K562 (cell line): ENCODE measurements at regions not wholly inside any gene's neighbourhood (a gene's known extent, or its start where the extent isn't known, plus 50 kb on each side); places are given as distances from the start of the nearest gene placed in this dataset.

Experiments used
- CCAR2 ChIP-seq: fragments of 200-400 bp; formaldehyde crosslinking; IDR thresholded peaks from 2 replicates; pipeline ENCODE4 v1.6.1; 2017; ENCODE audit warnings: mild to moderate bottlenecking, low read depth, low read length
- CREB1 ChIP-seq, 2 experiments: sonication (generic) in 1 of 2; formaldehyde crosslinking in 1 of 2; IDR thresholded peaks; 2 replicates each; pipeline versions ENCODE4 v1.6.1 to v1.8.0; 2012 to 2022; ENCODE audit warnings: inconsistent platforms in 1 of 2, mild to moderate bottlenecking in 1 of 2, missing genetic modification reagents in 1 of 2, moderate library complexity in 1 of 2
- CTCF ChIP-seq, 3 experiments: IDR thresholded peaks in 2 of 3; conservative IDR thresholded peaks in 1 of 3; 2 replicates each; pipeline ENCODE4 v1.5.1; 2011 to 2012; ENCODE audit warnings: low read length in 3 of 3, mild to moderate bottlenecking in 3 of 3, control low read depth in 2 of 3, improper control_type of control experiment in 1 of 3, inconsistent platforms in 1 of 3, low read depth in 1 of 3, mixed read lengths in 1 of 3, moderate library complexity in 1 of 3; ENCODE audit not compliant: insufficient read depth in 2 of 3
- EZH2 ChIP-seq: IDR thresholded peaks from 2 replicates; pipeline ENCODE4 v1.6.1; 2012; ENCODE audit warnings: low read depth, mild to moderate bottlenecking, inconsistent platforms, low read length, borderline replicate concordance
- FOXK2 ChIP-seq, 2 experiments: fragments of 450-650 bp; IDR thresholded peaks in 1 of 2; conservative IDR thresholded peaks in 1 of 2; 2 replicates each; pipeline ENCODE4 v1.6.1; 2016; ENCODE audit warnings: low read depth in 2 of 2, mild to moderate bottlenecking in 1 of 2
- GABPA ChIP-seq: fragments of 200-800 bp; sonication (Bioruptor generic); conservative IDR thresholded peaks from 2 replicates; pipeline ENCODE4 v1.6.1; 2016; ENCODE audit warnings: low read depth, missing genetic modification characterization, missing compliant biosample characterization
- KDM1A ChIP-seq, 2 experiments: fragments of 450-650 bp; IDR thresholded peaks; 2 replicates each; pipeline ENCODE4 v1.6.1; 2016; ENCODE audit warnings: mild to moderate bottlenecking in 2 of 2
- MED1 ChIP-seq: sonication (generic); formaldehyde crosslinking; IDR thresholded peaks from 2 replicates; pipeline ENCODE4 v1.8.1; 2023; ENCODE audit warnings: missing genetic modification reagents, borderline replicate concordance
- RNF219 ChIP-seq: fragments of 250-450 bp; sonication (Bioruptor Pico); IDR thresholded peaks from 2 replicates; pipeline ENCODE4 v1.5.0; 2022; ENCODE audit warnings: mild to moderate bottlenecking
- SAFB ChIP-seq: fragments of 200-400 bp; formaldehyde crosslinking; IDR thresholded peaks from 2 replicates; pipeline ENCODE4 v1.6.1; 2017; ENCODE audit warnings: low read depth, low read length, borderline replicate concordance
- SMARCB1 ChIP-seq: IDR thresholded peaks from 2 replicates; pipeline ENCODE4 v1.6.1; 2011; ENCODE audit warnings: improper control_type of control experiment, low read depth; ENCODE audit not compliant: insufficient read length
- SMARCC2 ChIP-seq: fragments of 450-650 bp; IDR thresholded peaks from 2 replicates; pipeline ENCODE4 v1.6.1; 2017; ENCODE audit warnings: antibody characterized with exemption, moderate library complexity, mild to moderate bottlenecking, low read depth

GRCh38 chr2:217437290-217437870 is 565.4 kb downstream of the TNS1 start:
- TF ChIP-seq KDM1A (IDR thresholded peaks at IDR 0.05) (no peak), SMARCC2 (no peak), SMARCB1 (no peak), CTCF (IDR thresholded peaks at IDR 0.05 in 2 of 3, conservative IDR thresholded peaks at IDR 0.05 in 1 of 3; ENCODE audit: insufficient read depth in 2 of 3, low read depth in 1 of 3, low read length in 3 of 3) (no peak), RNF219 (no peak), MED1 (CRISPR knock-in tag) (no peak), FOXK2 (conservative IDR thresholded peaks at IDR 0.05 in 1 of 2, IDR thresholded peaks at IDR 0.05 in 1 of 2; ENCODE audit: low read depth in 2 of 2) (no peak), CCAR2 (no peak), SAFB (no peak), CREB1 (IDR thresholded peaks at IDR 0.05) (no peak), CREB1 (CRISPR knock-in tag; IDR thresholded peaks at IDR 0.05) (no peak), EZH2 (no peak), GABPA (no peak)
